Right lobe of liver (tissue), 6 donors: ENCODE measurements at regions not wholly inside any gene's neighbourhood (a gene's known extent, or its start where the extent isn't known, plus 50 kb on each side); places are given as distances from the start of the nearest gene placed in this dataset.

Source experiments
- ATAC-seq, 4 donors: fragments of 200-7000 bp; cut with Tn5 transposase; one replicate each; pipeline ENCODE4 v1.9.1; 2020; ENCODE audit warnings: mild to moderate bottlenecking in 4 of 4, moderate library complexity in 4 of 4
- DNase-seq, 3 donors: peaks; one replicate each; pipeline ENCODE4 v3.0.0-alpha.2; 2020
- H3K27ac ChIP-seq, 3 donors: fragments of 200-600 bp; one replicate each; pipeline ENCODE4 v1.8.0; 2022
- H3K27me3 ChIP-seq, 2 donors: fragments of 200-600 bp; one replicate each; pipeline ENCODE4 v1.8.0; 2022
- H3K36me3 ChIP-seq, 4 donors: fragments of 200-600 bp; sonication (generic) in 1 of 4; one replicate each; pipeline versions ENCODE4 v1.5.1 to v1.8.0; 2017 to 2022; ENCODE audit warnings: control low read depth in 1 of 4
- H3K4me1 ChIP-seq, 4 donors: fragments of 200-600 bp; sonication (generic) in 1 of 4; one replicate each; pipeline versions ENCODE4 v1.5.1 to v1.8.0; 2017 to 2022; ENCODE audit warnings: control low read depth in 1 of 4
- H3K4me3 ChIP-seq, 3 donors: fragments of 200-600 bp; one replicate each; pipeline ENCODE4 v1.8.0; 2022
- H3K9me3 ChIP-seq, 4 donors: fragments of 200-600 bp; sonication (generic) in 1 of 4; one replicate each; pipeline versions ENCODE4 v1.5.1 to v1.8.0; 2017 to 2022; ENCODE audit warnings: control low read depth in 1 of 4
- POLR2A ChIP-seq: fragments of 450-650 bp; IDR thresholded peaks from one replicate; pipeline ENCODE4 v1.6.1; 2017; ENCODE audit warnings: antibody characterized with exemption, mild to moderate bottlenecking
- WGBS: methylation state at CpG from one replicate; pipeline ENCODE4 v1.1.6; 2018; ENCODE audit warnings: low coverage, low lambda C conversion rate; ENCODE audit not compliant: insufficient coverage; ENCODE audit errors: missing lambda C conversion rate; 5-methylcytosine and 5-hydroxymethylcytosine counted together
- intact Hi-C, 2 donors: fragments of 100-400 bp; cut with DNase I; formaldehyde crosslinking; loops; one replicate each; pipeline versions ENCODE4 v1.11.2 to v1.14.1; 2022
- TF ChIP-seq, protein P1 (sequence below), 4 donors: fragments of 200-600 bp in 3 of 4; fragments of 450-650 bp in 1 of 4; IDR thresholded peaks; one replicate each; pipeline versions ENCODE4 v1.5.1 to v1.8.0; 2016 to 2022; ENCODE audit warnings: antibody characterized with exemption in 4 of 4, mild to moderate bottlenecking in 2 of 4
- donor health status: DM: no; HTN: yes; CAD: no.
- donor health status: DM: no; HTN: no; CAD: no.
- donor health status: DM: no; HTN: no; CAD: no.
- donor health status: DM: no; HTN: yes; CAD: no.
- donor health status: DM: no; HTN: yes; CAD: no.

- TF ChIP-seq, protein P1, sequence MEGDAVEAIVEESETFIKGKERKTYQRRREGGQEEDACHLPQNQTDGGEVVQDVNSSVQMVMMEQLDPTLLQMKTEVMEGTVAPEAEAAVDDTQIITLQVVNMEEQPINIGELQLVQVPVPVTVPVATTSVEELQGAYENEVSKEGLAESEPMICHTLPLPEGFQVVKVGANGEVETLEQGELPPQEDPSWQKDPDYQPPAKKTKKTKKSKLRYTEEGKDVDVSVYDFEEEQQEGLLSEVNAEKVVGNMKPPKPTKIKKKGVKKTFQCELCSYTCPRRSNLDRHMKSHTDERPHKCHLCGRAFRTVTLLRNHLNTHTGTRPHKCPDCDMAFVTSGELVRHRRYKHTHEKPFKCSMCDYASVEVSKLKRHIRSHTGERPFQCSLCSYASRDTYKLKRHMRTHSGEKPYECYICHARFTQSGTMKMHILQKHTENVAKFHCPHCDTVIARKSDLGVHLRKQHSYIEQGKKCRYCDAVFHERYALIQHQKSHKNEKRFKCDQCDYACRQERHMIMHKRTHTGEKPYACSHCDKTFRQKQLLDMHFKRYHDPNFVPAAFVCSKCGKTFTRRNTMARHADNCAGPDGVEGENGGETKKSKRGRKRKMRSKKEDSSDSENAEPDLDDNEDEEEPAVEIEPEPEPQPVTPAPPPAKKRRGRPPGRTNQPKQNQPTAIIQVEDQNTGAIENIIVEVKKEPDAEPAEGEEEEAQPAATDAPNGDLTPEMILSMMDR (IDR thresholded peaks at IDR 0.05), result no peak
- no peak for TF ChIP-seq POLR2A
- no peaks in the 10 kb centered on the region for H3K4me1 ChIP-seq
- H3K4me3 ChIP-seq, result no peak overlapping the region
- intact Hi-C loops, result no loop called here
- no peaks in the 10 kb centered on the region for H3K9me3 ChIP-seq
- DNase-seq (no peak), ATAC-seq (no peak)
- no peaks in the 10 kb centered on the region for H3K36me3 ChIP-seq
- H3K27ac ChIP-seq, result no peak overlapping the region
- no peaks in the 10 kb centered on the region for H3K27me3 ChIP-seq
- WGBS, result 79% methylated on average over 2 of the region's 2 CpGs
Observed at GRCh38 chr3:176395240-176395639, 802.0 kb downstream of the TBL1XR1 start.

DNA sequence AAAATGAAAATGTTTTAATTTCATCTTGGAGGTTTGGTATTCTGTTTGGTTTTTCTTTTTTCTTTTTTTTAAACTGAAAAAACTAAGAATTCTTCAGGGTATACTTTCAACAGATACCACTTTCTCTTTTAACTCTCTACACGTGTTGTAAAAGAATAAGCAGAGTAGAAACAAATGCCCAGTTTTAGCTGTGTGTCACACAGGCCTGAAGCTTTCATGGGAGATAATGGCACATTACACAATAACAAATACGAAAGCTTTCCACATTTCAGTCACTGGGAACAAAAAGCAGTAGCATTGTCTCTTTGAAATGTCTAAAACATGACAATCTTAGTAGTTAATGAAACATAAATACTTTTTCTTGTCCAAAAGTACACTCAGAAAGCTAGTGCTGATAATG, 818.5 kb downstream of the TBL1XR1 start:
- no peak for TF ChIP-seq POLR2A
- TF ChIP-seq, protein P1 (IDR thresholded peaks at IDR 0.05), result no peak
- no peaks in the 10 kb centered on the region for H3K36me3 ChIP-seq
- WGBS, result 31% methylated on average over 2 of the region's 2 CpGs
- H3K27me3 ChIP-seq, result no peaks in the 10 kb centered on the region
- intact Hi-C loops, result no loop called here
- H3K27ac ChIP-seq, result no peak overlapping the region
- no peak overlapping the region for H3K4me3 ChIP-seq
- DNase-seq (no peak), ATAC-seq (no peak)
- H3K9me3 ChIP-seq, result no peaks in the 10 kb centered on the region
- no peaks in the 10 kb centered on the region for H3K4me1 ChIP-seq

DNA sequence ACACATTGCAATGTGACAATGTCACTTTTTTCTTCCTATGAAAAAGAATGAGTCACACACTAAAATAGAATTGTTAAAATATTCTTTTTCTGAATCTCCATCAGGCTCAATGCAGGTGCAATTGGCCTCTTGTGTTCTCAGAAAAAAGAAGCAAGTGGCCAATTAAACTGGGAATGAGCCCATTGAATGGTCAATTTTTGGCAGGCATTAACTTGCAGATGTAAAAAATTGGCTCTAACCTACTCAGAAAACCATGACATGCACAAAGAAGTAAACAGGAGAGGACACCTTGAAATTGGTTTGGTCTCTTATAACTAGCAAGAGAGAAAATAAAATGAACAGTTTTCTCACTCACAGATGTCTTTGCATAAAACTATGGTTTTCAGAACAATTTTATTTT, 820.8 kb downstream of the TBL1XR1 start:
- DNase-seq (no peak), ATAC-seq (no peak)
- Histone ChIP-seq H3K36me3 (no peaks in the 10 kb centered on the region), H3K4me1 (no peaks in the 10 kb centered on the region), H3K4me3 (no peak overlapping the region), H3K27ac (no peak overlapping the region), H3K27me3 (no peaks in the 10 kb centered on the region), H3K9me3 (no peaks in the 10 kb centered on the region)
- intact Hi-C loops, result no loop called here
- no peak for TF ChIP-seq POLR2A
- TF ChIP-seq, protein P1 (IDR thresholded peaks at IDR 0.05), result no peak

- WGBS, result 85% methylated on average over 1 of the region's 1 CpG
- no peak for ATAC-seq
Observed at GRCh38 chr3:176375519-176375918, 821.8 kb downstream of the TBL1XR1 start.

GRCh38 chr3:176362191-176362731, 835.0 kb downstream of the TBL1XR1 start:
- ATAC-seq, result no peak
- H3K4me3 ChIP-seq, result no peak overlapping the region
- DNase-seq, result no peak
- no peaks in the 10 kb centered on the region for H3K36me3 ChIP-seq
- WGBS, result 91% methylated on average over 28 of the region's 45 CpGs
- no peaks in the 10 kb centered on the region for H3K9me3 ChIP-seq
- no peaks in the 10 kb centered on the region for H3K4me1 ChIP-seq
- intact Hi-C loops, result no loop called here
- no peak overlapping the region for H3K27ac ChIP-seq
- H3K27me3 ChIP-seq, result no peaks in the 10 kb centered on the region
- TF ChIP-seq, protein P1 (IDR thresholded peaks at IDR 0.05), result no peak
- no peak for TF ChIP-seq POLR2A

More at GRCh38 chr3:176375519-176375918, 821.8 kb downstream of the TBL1XR1 start:
- intact Hi-C loops, result no loop called here
- Histone ChIP-seq H3K36me3 (no peaks in the 10 kb centered on the region), H3K9me3 (no peaks in the 10 kb centered on the region), H3K27ac (no peak overlapping the region), H3K27me3 (no peaks in the 10 kb centered on the region), H3K4me3 (no peak overlapping the region), H3K4me1 (no peaks in the 10 kb centered on the region)
- TF ChIP-seq POLR2A, result no peak
- DNase-seq, result no peak
